Nephron progenitor cell (in vitro differentiated cells): ENCODE measurements at regions not wholly inside any gene's neighbourhood (a gene's known extent, or its start where the extent isn't known, plus 50 kb on each side); places are given as distances from the start of the nearest gene placed in this dataset.
A peak's percentile ranks its signal among the peaks of the same experiment; 100 is the strongest.

ENCODE experiments used
- DNase-seq: peaks from one replicate; pipeline ENCODE4 v3.0.0; 2021
- H3K27ac Mint-ChIP-seq: 2 replicates; pipeline ENCODE4 v1.8.0; 2021; ENCODE audit warnings: mild to moderate bottlenecking, moderate library complexity, mixed read lengths
- H3K27me3 Mint-ChIP-seq: 2 replicates; pipeline ENCODE4 v1.8.0; 2021; ENCODE audit warnings: mild to moderate bottlenecking, low read depth, mixed read lengths; ENCODE audit not compliant: poor library complexity
- H3K36me3 Mint-ChIP-seq: 2 replicates; pipeline ENCODE4 v1.8.0; 2021; ENCODE audit warnings: low read depth, mixed read lengths
- H3K4me1 Mint-ChIP-seq: 2 replicates; pipeline ENCODE4 v1.8.0; 2021; ENCODE audit warnings: mixed read lengths
- H3K4me3 Mint-ChIP-seq: 2 replicates; pipeline ENCODE4 v1.8.0; 2021; ENCODE audit warnings: mild to moderate bottlenecking, moderate library complexity, mixed read lengths
- H3K9me3 Mint-ChIP-seq: 2 replicates; pipeline ENCODE4 v1.8.0; 2021; ENCODE audit warnings: mild to moderate bottlenecking, moderate library complexity, mixed read lengths
- TF ChIP-seq, protein P1 (sequence below): fragments of 200-600 bp; sonication (generic); IDR thresholded peaks from 2 replicates; pipeline ENCODE4 v1.5.0; 2021; ENCODE audit warnings: antibody characterized with exemption

DNA sequence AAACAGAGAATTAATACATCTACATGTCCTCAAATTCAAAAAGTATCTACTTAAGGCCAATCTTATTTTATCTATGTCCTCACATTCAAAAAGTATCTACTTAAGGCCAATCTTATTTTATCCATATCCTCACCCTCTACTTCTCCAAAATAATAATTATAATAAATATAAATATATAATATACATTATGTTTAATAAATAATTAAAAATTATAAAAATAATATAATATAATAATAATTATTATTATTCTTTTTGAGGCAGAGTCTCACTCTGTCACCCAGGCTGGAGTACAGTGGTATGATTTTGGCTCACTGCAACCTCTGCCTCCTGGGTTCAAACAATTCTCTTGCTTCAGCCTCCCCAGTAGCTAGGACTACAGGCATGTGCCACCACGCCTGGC, 784.9 kb downstream of the DNAJB9 start:
- TF ChIP-seq, protein P1, sequence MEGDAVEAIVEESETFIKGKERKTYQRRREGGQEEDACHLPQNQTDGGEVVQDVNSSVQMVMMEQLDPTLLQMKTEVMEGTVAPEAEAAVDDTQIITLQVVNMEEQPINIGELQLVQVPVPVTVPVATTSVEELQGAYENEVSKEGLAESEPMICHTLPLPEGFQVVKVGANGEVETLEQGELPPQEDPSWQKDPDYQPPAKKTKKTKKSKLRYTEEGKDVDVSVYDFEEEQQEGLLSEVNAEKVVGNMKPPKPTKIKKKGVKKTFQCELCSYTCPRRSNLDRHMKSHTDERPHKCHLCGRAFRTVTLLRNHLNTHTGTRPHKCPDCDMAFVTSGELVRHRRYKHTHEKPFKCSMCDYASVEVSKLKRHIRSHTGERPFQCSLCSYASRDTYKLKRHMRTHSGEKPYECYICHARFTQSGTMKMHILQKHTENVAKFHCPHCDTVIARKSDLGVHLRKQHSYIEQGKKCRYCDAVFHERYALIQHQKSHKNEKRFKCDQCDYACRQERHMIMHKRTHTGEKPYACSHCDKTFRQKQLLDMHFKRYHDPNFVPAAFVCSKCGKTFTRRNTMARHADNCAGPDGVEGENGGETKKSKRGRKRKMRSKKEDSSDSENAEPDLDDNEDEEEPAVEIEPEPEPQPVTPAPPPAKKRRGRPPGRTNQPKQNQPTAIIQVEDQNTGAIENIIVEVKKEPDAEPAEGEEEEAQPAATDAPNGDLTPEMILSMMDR = no peak
- no peaks in the 10 kb centered on the region for H3K36me3 Mint-ChIP-seq
- no peak for DNase-seq
- no peak overlapping the region for H3K27ac Mint-ChIP-seq
- no peak overlapping the region for H3K4me3 Mint-ChIP-seq
- H3K4me1 Mint-ChIP-seq = no peaks in the 10 kb centered on the region
- no peaks in the 10 kb centered on the region for H3K27me3 Mint-ChIP-seq
- H3K9me3 Mint-ChIP-seq = no peaks in the 10 kb centered on the region

DNA sequence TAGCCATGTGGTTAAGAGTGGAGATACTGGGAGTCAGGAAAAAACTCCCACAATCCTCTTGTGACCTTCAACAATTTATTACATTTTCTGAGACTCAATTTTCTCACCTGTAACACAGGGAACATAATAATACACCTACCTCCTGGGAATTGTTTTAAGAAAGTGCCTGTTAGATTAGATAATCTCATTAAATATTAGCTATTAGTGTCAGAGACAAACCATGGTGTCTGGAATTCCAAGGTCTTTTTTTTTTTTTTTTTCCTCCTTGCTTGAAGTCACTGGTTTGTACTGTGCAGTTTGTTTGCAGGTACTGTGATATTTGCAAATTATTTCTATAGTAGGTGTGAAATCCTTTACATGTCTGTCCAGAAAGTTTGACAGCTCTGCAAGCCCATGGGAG, 806.1 kb downstream of the DNAJB9 start:
- H3K27ac Mint-ChIP-seq = no peak overlapping the region
- H3K9me3 Mint-ChIP-seq = no peaks in the 10 kb centered on the region
- H3K27me3 Mint-ChIP-seq = no peaks in the 10 kb centered on the region
- H3K36me3 Mint-ChIP-seq = no peaks in the 10 kb centered on the region
- H3K4me1 Mint-ChIP-seq = no peaks in the 10 kb centered on the region
- TF ChIP-seq, protein P1 = no peak
- H3K4me3 Mint-ChIP-seq = no peak overlapping the region
- no peak for DNase-seq

- Mint-ChIP-seq H3K27ac (no peak overlapping the region), H3K27me3 (no peaks in the 10 kb centered on the region), H3K4me1 (no peaks in the 10 kb centered on the region), H3K9me3 (no peaks in the 10 kb centered on the region), H3K4me3 (no peak overlapping the region), H3K36me3 (no peaks in the 10 kb centered on the region)
- TF ChIP-seq, protein P1 = no peak
- DNase-seq = no peak
Observed at GRCh38 chr7:109376576-109376975, 806.9 kb downstream of the DNAJB9 start.

DNA sequence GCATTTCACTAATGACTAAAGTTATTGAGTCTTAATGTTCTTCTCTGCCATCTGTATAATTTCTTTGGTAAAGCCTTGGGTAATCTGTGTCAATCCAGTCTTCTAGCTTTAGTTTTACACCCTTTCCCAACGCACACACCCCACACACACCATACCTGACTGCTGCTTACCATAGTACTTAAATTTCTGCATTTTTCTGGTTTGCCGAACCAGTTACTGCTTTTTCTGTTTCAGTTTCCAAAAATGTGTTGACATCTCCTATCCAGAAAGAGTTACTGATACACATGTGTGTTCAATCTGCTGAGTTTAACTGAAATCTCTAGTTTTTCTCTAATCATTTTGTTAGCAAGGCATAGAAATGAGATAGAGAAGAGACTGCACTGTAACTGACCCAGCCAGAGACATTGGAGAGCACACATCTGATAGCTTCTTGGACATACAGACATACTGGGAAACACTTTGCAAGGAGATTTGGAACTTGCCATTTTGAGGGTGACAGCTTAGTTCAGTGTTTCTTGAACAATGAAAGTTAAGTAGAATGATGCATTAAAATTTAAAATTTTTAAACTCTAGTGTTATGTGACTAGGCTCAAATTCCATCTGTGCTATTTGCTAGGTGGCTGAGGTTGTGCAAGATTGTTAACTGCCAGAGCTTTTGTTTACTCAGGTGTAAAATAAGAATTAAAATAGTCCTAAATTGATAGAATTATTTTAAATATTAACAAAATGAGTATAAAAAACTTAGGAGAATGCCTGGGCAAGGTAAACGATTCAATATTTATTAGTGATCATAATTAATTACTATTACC, 807.6 kb downstream of the DNAJB9 start:
- Mint-ChIP-seq H3K27me3 (no peaks in the 10 kb centered on the region), H3K9me3 (no peaks in the 10 kb centered on the region), H3K4me3 (no peak overlapping the region), H3K36me3 (no peaks in the 10 kb centered on the region), H3K4me1 (no peaks in the 10 kb centered on the region), H3K27ac (no peak overlapping the region)
- no peak for DNase-seq
- TF ChIP-seq, protein P1 = no peak

DNA sequence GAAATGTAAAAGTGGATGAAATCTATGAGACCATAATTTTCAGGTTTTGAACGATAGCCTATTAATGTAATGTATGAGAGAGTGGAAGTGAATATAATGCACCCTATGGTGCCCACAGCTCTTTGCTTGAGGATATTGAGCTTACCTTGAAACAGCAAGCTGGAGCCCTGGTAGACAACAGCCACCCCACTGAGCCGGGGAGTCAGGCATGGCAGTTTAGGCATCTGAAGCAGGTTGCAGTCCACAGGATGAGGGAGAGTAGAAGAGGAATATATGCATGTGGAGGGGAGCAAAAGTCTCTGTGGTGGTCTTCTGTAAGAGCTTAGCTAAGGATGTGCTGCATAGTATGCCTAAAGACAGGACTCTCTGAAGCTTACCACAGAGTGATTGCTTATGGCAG, 817.3 kb downstream of the DNAJB9 start:
- no peak for DNase-seq
- H3K36me3 Mint-ChIP-seq = no peaks in the 10 kb centered on the region
- H3K9me3 Mint-ChIP-seq = peaks cover 5% of the 10 kb centered on the region
- no peaks in the 10 kb centered on the region for H3K27me3 Mint-ChIP-seq
- H3K4me3 Mint-ChIP-seq = no peak overlapping the region
- no peaks in the 10 kb centered on the region for H3K4me1 Mint-ChIP-seq
- TF ChIP-seq, protein P1 = no peak
- H3K27ac Mint-ChIP-seq = no peak overlapping the region

GRCh38 chr7:109387530-109387929, 817.9 kb downstream of the DNAJB9 start:
- Mint-ChIP-seq H3K27ac (peak overlapping the region; percentile 60), H3K9me3 (peaks cover 5% of the 10 kb centered on the region), H3K4me1 (no peaks in the 10 kb centered on the region), H3K27me3 (no peaks in the 10 kb centered on the region), H3K4me3 (no peak overlapping the region), H3K36me3 (no peaks in the 10 kb centered on the region)
- DNase-seq = no peak
- TF ChIP-seq, protein P1 = no peak
